ENCODE measurements at regions not wholly inside any gene's neighbourhood (a gene's known extent, or its start where the extent isn't known, plus 50 kb on each side); places are given as distances from the start of the nearest gene placed in this dataset.

- no peak for DNase-seq (ENCODE audit: low spot score)
Measured at GRCh38 chr21:28783641-28784185, 209.0 kb downstream of the LTN1 start.

- no peak for DNase-seq (ENCODE audit: low spot score)
Measured at GRCh38 chr21:28781602-28782276, 210.9 kb downstream of the LTN1 start.

GRCh38 chr21:28779914-28780313 is 212.8 kb downstream of the LTN1 start:
- DNase-seq (ENCODE audit: low spot score), result no peak

- DNase-seq (ENCODE audit: low spot score), result no peak
Measured at GRCh38 chr21:28776251-28776650, 216.4 kb downstream of the LTN1 start.

DNA sequence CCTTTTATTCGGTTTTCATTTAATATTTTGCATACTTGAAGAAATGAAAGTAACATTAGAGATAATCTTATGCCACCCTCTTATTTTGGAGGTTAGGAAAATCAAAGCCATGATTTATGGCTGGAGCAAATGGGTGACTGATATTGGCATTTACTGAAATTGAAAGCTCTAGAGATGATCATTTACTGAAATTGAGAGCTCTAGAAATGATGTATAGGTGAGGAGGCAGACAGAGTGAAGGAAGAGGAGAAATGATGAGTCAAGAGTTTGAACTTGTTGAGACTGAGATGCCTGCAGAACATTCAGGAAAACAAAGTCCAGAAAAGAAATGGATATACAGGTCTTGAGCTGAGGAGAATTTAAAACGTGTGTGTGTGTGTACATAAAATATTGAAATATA is 217.6 kb downstream of the LTN1 start:
- DNase-seq (ENCODE audit: low spot score), result no peak

DNA sequence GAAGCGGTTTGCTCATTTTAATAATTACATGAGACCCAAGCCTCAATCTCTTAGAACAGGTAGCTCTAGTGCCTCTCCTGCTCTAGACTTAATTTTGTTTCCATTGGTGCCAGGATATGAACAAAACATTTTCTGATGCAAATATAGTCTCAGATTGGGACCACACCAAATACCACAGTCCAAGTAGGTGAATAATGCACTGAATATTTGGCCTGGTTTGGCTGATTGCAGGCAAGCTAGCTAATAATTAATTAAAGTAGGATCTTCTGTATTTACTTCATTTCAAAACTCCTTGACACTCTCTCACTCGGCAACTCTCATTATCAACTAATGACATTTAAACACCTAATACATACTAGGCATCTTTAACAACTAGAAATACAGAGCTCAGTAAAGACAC is 219.6 kb downstream of the LTN1 start:
- no peak for DNase-seq (ENCODE audit: low spot score)

GRCh38 chr21:28771790-28772501 is 220.7 kb downstream of the LTN1 start:
- DNase-seq (ENCODE audit: low spot score), result no peak

DNA sequence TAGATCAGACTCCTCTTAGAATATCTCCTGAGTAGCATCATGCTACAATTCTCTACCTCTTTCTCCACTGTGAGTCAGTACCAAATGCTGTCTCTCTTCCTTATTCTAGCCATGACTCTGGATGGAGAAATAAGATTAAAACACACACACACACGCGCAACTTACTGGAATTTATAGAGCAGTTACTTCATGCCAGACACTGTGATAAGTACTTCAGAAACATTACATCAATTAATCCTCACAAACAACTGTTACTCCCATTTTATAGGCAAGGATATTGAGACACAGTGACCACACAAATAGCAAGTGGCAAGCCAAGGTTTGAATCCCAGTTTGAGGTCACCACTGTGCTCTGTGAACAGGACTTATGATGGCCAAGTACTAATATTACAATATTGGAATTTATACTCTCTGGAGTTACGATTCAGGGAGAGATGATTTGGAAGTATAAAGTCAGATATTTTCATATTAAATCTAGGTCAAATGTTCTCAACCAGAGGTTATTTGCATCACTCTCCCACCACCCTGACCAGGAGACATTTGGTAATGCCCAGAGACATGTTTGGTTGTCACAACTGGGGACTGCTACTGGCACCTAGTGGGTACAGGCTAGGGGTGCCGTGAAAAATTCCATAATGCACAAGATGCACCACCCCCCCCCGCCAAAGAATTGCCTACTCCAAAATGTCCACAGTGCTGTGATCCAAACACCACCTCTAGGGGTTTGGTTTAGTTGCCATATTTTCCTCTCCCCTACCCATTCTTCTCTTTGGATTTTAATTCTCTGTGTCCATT is 221.6 kb downstream of the LTN1 start:
- DNase-seq (ENCODE audit: low spot score), result no peak

- no peak for DNase-seq (ENCODE audit: low spot score)
Measured at GRCh38 chr21:28769683-28770082, 223.0 kb downstream of the LTN1 start.

GRCh38 chr21:28768753-28769152 is 223.9 kb downstream of the LTN1 start:
- DNase-seq (ENCODE audit: low spot score), result no peak

- DNase-seq (ENCODE audit: low spot score), result no peak
Measured at GRCh38 chr21:28767523-28767922, 225.2 kb downstream of the LTN1 start.

DNA sequence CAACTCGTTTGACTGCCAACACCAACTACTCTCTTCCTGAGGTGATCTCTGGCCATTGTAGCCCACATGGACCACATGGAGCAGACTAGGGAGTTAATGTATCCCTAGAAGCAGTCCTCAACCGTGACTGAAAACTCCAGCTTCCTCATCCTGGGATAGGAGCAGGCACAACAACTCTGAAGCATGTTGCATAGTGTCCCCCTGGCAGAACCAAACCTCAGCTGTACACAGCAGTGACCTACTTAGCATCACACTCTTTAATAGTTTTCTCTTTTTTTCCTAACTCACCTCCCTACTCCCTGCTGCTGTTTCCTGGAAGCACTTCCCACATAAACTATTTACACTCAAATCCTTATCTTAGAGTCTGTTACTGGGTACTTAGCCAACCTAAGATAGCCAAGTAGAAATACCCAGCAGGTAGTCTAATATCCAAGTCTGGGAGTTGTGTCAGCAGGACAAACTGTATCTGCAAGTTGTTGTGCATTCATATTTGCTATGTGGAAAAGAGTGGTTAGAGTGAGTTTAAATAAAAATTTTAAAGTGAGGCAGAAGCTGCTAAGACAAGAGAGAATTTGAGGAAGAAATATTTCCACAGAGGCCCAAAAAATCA is 228.8 kb downstream of the LTN1 start:
- no peak for DNase-seq (ENCODE audit: low spot score)

GRCh38 chr21:28762357-28762735 is 230.3 kb downstream of the LTN1 start:
- no peak for DNase-seq (ENCODE audit: low spot score)

- no peak for DNase-seq (ENCODE audit: low spot score)
Measured at GRCh38 chr21:28761674-28762356, 230.9 kb downstream of the LTN1 start.

- DNase-seq (ENCODE audit: low spot score), result no peak
Measured at GRCh38 chr21:28758883-28759242, 233.8 kb downstream of the LTN1 start.

GRCh38 chr21:28758042-28758882 is 234.4 kb downstream of the LTN1 start:
- DNase-seq (ENCODE audit: low spot score), result no peak

DNA sequence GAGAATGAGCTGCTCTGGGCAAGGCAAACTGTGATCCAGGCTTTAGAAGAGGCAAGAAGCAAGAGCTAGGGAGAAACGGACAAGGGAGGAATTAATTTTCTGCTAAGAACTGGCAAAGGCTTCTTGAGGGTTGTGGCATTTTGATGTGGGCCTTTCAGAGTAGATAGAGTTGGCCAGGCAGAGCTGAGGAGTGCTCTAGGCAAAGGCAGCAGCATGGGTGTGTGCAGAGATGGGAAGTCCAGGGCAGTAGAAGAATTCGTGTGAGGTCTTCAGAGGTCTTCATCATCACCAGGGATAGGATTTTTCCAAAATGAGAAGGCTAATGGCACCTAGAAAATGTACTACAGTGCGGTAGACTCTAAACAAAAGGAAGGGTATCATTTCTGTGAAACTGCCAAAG is 237.8 kb downstream of the LTN1 start:
- no peak for DNase-seq (ENCODE audit: low spot score)

DNA sequence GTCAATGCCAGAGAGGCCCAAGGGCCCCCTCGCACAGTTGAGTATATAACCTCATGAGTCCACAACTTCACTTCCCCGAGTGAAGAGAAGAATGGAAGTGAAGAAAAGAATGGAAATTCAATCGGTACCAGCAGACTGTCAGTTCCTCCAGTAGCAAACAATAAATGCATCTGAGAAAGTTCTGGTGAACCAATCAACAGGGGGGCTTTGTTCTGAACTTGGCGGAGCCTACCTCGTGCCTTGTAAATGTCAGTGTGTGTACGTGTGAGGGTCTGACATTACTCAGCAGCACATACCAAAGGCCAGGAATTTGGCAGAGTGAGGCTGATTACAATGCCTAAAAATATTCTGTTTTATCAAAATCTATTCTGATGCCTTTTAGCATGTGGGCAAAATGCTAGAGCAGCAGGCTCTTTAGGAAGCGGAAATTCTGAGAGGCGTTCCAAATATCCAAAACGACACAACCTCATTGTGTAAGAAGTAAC is 238.5 kb downstream of the LTN1 start:
- no peak for DNase-seq (ENCODE audit: low spot score)

DNA sequence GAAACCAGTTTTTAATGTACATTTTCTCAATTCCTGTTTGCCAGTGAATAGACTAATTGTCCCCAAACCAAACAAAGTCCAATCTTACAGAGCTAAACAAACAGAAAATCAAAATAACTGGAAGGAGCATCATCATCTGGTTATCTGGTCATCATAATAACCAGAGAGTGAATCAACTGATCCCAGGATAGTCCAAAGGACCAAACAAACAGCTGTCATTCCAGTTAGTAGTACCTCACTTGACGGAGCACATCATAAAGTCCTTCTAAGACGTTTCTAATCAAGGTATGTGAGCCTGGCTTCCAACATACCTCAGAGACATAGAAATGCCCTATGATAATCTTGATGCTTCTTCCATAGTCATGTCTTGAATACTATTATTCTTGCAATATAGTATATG is 240.5 kb downstream of the LTN1 start:
- no peak for DNase-seq (ENCODE audit: low spot score)

- DNase-seq (ENCODE audit: low spot score), result no peak
Measured at GRCh38 chr21:28751176-28751575, 241.5 kb downstream of the LTN1 start.

GRCh38 chr21:28750565-28750964 is 242.1 kb downstream of the LTN1 start:
- DNase-seq (ENCODE audit: low spot score), result no peak
